HG02852 (cell line): ENCODE measurements at regions not wholly inside any gene's neighbourhood (a gene's known extent, or its start where the extent isn't known, plus 50 kb on each side); places are given as distances from the start of the nearest gene placed in this dataset.

Source experiments
- ATAC-seq: cut with Tn5 transposase; IDR thresholded peaks from one replicate; pipeline ENCODE4 v1.9.1; 2021; ENCODE audit warnings: mild to moderate bottlenecking, moderate library complexity; ENCODE audit not compliant: unreplicated experiment

DNA sequence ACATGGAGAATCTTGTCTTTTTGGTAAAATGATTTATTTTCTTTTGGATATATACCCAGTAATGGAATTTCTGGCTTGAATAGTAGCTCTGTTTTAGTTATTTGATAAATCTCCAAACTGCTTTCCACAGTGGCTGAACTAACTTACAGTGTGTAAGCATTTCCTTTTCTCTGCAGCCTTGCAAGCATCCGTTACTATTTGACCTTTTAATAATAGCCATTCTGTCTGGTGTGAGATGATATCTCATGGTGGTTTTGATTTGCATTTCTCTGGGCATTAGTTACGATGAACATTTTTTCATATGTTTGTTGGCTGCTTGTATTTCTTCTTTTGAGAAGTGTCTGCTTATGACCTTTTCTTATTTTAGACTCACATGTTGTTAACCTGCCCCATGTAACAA lies 190.2 kb downstream of the GALR1 start:
- ATAC-seq = no peak

DNA sequence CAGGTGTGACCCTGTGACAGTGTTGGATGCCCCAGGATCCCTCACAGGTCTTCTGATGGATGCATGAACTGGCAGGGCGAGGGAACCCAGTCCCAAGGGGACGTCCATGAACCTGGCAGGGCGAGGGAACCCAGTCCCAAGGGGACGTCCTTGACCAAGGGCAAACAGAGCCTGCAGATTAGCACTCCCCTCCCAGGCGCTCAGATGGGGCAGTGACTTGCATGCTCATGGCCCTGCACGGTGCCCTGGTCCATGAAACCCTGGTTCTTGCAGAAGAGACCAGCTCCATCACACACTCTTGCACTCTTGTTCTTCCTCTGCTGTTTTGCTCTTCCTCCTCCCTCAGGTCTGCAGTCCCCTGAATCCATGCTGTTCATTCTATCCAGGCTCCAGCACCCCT lies 192.7 kb downstream of the GALR1 start:
- ATAC-seq = no peak

DNA sequence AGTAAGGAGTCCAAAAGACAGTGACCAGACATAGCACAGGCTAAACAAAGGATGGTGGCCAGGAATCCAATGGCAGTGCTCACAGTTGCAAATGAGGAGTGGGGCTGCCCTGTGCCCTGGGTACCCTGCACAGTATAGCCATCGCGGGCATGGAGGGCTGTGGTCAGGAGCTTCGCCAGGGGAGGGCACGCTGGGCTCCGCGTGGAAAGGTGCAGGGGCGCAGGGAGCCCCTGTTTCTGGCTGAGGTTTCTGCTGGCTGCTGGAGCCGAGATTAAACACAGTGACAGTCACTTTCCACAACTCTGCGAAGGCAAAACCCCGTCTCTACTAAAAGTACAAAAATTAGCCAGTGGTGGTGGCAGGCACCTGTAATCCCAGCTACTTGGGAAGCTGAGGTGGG lies 194.7 kb downstream of the GALR1 start:
- ATAC-seq = no peak

DNA sequence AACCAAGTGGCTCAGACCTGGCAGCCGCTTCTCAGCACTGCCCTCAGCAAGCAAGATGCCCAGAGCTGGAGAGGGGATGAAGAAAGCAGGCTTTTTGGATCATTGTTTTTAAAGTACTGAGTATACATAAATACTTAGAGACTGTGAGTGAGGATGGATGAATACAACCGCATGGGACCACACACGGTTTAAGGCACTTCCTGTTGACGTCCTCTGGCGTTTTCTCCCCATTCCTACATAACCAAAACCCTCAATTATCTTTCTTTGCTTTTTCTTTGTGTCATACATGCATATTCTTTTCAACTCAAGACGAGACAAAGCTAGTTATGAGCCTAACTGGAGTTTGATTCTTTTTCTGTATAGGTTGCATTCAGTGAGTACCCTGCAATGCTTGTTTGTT lies 198.4 kb downstream of the GALR1 start:
- no peak for ATAC-seq

DNA sequence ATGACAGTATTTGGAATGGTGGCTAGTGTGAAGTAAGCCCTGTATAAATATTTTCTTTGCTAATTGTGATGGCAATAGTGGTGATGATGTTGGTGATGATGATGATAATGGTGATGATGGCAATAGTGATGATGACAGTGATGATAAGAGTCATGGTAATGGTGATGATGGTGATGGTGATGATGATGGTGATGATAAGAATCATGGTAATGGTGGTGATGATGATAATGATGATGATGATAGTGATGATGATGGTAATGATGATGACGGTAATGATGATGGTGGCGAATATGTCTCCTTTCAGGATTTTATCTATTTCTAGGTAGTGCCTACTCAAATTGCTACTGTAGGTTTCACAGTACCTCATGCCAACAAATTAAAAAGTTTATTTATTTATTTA lies 205.4 kb downstream of the GALR1 start:
- ATAC-seq = no peak

DNA sequence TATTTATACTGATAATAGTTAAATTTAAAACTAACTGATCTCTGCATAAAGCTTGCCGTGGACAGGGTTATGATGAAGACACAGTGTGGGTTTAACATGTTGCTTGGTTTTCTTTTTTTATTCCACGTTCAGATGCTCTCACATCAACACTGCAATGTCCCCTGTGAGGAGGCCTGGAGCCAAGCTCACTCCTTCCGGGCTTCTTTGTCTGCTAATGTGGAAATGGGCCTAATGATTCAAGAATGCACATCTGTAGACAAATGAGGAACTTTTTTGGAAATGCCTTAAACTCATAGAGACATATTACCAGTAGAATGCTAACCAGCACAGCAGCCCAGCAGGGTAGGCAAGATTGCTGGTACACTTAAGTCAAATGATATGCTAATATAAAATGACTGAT lies 208.0 kb downstream of the GALR1 start:
- no peak for ATAC-seq

DNA sequence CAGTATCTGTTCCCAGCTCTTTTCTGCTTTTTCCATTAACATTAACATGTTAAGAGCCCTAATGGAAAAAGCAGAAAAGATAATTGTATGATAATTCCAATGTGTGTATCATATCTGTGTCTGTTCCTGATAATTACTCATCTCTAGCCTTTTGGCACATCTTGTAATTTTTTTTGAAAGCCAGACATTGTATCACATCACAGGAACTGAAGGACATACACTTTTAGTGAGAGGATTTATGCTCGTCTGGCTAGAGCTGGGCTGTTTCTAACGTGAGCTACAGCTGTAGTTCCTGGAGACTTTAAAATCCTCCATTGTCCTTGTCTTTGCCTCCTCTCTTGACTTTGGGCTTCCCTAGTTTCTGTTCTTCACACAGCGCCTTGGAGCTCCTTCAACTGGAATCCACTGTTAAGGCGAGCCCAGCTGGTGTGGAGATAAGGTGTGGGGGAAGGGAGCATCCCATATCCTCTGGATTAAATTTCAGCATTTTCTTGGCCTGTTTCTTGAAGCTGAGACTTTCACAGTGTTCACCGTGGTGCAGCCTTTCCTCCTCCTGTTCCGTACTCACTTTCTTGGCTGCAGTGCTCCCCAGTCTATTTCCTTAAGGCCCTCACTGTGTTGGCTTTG lies 211.5 kb downstream of the GALR1 start:
- no peak for ATAC-seq

DNA sequence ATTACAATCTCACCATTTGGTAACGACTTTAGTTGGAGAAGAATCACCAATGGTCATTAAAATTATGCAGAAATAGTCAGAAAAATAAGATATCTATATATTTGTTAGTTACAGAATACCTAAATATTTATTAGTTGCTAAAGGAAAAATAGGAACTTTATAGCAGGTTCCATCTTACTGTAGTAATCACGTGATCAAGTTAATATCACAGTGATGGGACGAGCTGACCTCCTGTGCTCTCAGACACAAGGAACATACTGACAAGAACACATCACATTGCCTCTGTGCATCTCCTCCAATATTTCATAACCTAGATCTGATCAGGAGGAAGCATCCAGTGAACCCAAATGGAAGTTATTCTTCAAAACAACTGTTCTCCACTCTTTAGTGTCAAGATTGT lies 215.3 kb downstream of the GALR1 start:
- ATAC-seq = no peak

DNA sequence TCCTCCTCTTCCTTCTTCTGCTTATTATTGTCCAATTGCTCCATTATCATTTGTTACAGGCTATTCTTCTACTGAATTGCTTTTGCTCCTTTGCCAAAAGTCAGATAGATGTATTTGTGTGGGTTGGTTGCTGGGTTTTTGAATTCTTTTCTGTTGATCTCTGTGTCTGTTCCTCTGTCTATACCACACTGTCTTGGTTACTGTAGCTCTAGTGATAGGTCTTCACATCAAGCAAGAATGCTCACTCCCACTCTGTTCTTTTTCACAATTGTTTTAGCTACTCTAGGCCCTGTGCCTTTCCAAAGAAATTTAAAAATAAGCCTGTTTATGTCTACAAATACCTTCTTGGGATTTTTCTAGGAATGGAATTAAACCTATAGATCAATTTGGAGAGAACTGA lies 217.2 kb downstream of the GALR1 start:
- no peak for ATAC-seq

DNA sequence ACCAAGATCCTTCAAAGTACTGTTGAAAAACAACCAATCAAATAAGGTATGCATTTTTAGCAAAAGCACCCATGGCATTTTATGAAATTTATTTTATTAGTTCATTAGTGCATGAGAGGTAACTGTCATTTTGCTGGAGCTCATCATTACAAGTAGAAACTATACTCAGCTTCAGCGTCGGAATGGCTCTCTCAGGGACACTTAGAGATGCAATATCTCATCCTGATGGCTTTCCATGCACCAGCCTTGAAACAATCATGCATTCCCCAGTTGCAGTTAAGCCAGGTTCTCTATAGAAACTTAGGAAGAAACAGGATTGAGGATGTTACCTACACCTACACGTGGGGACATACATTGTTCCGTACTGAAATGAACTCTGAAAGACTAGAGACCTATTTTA lies 219.5 kb downstream of the GALR1 start:
- ATAC-seq = no peak

DNA sequence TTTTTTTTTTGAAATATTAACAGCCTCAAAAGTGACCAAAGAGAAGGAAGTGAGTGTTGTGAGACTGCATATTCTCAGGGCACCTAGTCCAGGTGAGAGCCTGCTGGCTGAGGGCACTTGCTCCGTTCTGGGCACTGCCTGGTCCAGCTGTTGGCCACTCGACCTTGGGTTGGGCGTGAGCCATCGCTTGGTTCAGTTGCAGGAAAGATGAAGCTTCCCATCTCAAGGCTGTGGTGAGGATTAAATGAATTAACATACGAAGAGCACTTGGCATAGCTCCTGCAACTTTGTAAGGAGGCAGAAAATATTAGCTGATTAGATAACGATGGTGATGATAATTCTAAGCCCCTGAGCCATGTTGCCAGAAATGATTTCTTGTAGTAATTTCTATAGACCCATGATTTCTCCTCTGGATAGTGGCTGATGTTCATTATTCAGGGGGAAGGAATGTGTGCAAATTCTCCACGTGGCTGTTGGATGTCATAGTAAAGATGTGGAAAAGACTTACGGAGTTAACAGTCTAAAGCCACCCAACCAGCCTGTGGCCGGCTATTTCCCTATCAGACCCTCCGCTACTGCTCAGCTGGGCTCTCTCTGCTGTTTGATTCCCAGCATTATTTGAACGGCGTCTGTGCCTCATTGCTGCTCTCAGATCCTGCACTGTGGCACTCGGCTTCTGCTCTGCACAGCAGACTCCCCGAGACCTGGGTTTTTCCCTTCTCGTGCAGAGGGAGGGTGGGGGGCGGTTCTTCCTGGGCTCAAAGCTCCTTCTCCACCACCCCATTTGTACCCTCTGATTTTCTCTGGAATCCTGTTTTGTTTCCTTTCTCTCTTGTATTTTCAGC lies 221.1 kb downstream of the GALR1 start:
- ATAC-seq = no peak

DNA sequence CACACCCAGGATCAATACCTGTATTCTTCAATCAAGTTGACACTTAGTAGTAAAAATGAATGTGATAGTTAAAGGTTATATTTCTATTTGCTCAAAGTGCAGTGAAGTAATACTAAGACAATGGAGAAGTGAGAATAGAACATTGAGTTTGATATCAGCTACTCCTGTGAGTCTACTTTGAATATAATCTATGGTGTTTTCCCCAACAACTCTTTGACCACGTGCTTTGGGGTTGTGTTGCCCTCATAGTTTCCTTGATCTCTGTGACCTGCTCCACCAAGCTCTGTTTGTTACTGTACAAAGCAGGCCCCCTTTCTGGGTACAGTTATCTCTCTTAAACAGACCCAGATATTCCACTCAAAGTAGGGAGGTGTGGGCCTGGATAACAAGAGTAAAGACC lies 222.9 kb downstream of the GALR1 start:
- ATAC-seq = no peak

DNA sequence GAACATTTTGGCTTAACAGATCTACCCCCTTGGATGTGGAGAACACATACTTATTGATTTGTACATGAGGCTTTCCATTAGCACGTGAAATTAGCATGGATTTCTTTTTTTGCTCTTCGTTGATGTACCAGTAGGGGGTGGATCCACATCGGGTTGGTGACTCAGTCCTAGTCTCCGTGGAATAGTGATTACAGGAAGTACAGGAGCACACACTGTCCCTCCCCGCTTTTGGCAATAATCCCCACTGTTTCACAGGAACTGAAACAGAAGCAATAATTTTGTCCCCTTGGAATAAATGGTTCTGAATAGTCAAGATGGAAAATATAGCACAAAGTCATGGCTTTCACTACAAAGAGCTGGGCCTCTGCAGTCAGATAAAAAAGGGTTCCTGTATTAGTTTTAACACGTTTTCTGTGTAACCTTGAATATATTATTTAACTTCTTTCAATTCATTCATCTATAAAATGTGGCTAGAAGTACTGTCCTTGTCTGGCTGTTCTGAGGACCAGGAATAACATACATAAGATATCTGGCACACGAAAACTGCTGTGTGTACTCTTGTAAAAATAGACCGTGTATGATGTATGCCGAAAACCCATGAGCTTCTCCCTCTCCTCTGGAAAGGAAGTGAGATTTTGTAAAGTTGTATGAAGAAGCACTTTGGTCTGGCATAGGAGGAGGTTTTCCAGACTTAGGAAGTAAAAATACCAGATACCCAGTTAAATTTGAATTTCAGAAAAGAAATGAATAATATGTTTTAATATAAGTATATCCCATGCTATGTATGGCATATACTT lies 229.2 kb downstream of the GALR1 start:
- no peak for ATAC-seq

DNA sequence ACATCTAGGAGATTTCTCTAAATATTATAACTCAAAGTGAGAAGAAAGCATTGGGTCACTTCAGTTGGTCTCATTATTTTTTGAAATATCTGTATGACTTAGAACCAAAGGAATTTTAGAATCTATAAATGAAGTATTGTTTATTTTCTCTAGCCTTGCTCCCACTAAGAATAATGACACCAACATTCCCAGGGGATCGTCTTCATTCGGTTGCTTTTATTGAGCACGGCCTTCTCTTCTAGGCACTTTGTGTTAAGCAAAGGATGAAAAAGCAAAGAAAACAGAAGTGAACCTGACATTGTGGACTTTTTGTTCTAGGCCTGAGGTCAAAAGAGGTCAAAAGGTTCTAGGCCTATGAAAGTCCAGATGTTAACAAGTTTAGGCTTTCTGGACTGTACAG lies 231.9 kb downstream of the GALR1 start:
- no peak for ATAC-seq

DNA sequence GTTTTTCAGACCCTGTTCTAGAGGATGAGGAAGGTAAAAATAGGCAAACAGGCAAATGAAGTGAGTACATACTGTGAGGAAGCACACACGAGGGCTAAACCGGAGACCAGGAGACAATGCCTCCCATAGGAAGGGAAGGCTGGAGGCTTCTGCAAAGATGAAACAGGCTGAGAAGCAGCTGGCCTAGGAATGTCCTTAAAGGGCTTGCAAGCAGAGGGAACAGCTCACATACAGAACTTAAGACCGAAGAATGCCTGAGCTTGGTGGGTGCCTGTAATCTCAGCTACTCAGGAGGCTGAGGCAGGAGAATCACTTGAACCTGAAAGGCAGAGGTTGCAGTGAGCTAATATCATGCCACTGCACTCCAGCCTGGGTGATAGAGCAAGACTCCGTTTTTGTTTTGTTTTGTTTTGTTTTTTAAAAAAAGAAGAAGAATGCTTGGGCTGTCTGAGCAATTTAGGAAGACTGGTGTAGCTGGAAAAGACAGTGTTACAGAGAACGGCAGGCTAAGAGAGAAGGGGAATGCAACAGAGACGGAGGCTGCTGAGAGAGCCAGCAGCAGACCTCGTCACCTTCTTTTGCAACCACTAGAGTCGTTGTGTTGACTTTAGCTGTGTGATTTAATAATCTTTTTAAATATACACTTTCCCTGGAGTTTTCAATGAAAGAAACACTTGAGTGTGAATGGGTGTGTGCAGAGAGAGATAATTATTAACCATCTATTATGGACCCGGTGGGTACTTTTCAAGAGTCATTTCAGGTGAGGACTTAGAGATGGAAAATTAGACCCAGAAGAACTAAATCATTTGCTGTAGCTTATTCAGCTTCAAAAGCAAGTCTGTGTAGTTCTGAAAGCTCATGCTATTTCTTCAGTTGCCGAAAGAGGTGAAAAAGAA lies 232.8 kb downstream of the GALR1 start:
- ATAC-seq = no peak

DNA sequence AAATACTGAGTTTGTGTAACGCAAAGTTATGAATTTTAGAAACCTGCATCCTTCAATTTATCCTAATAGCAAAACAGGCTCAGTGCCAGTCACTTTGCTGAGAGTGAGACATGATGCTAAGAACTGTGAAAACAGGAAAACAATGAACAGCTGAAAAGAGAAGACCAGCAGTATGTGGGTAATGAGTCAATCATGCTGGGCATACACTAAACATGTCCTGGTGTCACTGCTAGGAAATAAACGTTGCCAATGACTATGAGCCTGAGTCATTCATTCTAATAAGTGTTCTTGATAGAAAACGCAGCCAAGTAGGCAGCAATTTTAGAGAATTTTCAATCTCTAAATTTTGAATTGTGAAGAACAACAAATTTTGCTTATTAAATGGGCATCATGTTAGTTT lies 237.3 kb downstream of the GALR1 start:
- ATAC-seq = no peak

DNA sequence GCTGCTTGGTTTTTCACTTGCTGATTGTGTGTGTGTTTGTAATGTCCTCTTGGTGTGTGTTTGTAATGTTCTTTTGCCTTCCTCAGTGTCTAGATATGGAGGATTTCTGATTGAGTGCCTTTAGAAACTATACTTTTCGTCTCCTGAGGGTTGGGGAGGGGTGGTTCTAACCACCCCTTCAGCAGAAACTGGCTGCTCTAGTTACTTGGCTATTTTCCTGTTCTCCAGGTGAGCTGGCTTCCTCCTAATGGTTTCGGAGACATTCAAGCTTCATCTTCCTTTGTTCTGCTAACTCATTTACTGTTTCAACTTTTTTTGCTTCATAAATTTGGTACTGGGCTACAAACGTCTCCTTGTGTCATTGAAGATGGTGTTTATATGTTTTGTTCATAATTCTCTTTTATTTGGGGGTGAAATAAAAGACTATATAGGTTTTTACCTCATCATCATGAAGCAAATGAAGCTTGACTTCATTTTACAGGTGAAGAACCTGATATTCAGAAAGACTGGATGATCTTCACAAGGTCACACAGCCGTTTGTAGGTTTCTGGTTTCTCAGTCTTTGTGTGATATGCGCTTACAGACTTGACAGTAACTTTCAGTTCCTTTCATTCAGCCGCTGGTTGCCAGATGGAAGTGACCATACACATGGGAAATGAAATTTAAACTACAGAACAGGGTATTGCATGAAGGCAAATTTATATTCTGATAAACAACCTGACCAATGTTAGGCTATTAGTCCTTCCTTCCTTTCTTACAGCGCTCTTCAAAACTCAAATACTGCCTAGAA lies 238.5 kb downstream of the GALR1 start:
- ATAC-seq = peak; percentile 67

DNA sequence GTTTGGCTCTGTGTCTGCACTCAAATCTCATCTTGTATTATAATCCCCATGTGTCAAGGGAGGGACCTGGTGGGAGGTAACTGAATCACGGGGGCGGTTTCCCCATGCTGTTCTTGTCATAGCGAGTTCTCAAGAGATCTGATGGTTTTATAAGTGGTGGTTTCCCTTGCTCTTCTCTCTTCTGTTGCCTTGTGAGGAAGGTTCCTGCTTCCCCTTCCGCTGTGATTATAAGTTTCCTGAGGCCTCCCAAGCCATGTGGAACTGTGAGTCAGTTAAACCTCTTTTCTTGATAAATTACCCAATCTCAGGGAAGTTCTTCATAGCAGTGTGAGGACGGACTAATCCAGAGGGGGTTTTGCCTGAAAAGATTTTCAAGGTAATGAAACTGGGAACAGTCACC lies 245.4 kb downstream of the GALR1 start:
- ATAC-seq = no peak

DNA sequence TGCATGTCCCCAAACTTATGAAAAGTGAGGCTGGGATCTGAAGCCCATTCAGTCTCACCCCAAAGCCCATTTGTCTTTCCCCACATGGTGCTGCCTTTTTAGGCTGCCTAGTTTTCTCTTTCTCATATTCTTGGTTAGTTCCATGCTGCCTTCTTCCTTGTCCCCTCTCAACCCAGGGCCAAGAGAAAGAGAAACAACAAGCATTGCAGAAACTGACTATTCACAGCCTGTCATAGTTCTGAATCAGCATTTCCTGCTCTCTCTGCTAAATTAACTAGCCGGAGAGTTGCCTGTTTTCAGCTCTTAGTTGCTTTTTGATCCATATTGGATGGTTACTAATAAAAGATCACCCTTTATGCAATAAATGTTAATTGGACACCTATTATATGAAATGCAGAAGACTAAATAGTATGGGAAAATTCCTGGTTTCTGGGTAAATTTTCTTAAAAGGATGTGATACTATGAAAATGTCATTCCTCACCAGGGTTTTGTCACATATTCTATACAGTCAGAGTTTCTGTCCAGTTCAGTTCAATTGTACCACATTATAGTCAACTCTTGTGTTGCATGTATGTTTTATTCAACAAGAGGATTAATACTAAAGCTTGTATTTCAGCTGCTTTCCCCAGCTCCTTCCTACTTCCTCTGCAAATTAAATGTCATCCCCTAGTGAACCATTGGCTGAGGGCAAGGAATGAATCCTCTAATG lies 246.5 kb downstream of the GALR1 start:
- ATAC-seq = peak; percentile 57
